ENCODE measurements at regions not wholly inside any gene's neighbourhood (a gene's known extent, or its start where the extent isn't known, plus 50 kb on each side); places are given as distances from the start of the nearest gene placed in this dataset.

DNA sequence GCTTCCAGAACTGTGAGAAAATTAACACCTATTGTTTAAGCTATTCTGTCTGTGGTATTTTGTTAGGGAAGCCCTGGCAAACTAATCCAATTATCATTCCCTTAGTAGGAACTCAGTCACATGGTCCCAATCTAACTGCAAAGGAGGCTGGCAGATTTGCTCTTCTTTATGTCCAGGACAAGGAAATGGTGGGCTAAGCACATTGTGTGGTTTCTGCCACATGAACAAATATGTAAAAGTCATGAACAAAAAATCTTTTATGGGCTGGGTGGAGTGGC, 278.6 kb upstream of the RPL38 start:
- Histone ChIP-seq H3K9me3 (ENCODE audit: control insufficient read depth, insufficient read depth, low read depth, low read length) (peaks cover 16% of the 10 kb centered on the region; the same call in 1 of the 2 replicates), H3K9ac (ENCODE audit: low read length) (no peak overlapping the region), H3K4me3 (ENCODE audit: low read depth, low read length) (no peak overlapping the region), H3K27ac (ENCODE audit: low read depth, low read length) (no peak overlapping the region), H3K27me3 (ENCODE audit: control insufficient read depth, insufficient read depth, low read length) (peaks cover 5% of the 10 kb centered on the region), H3K36me3 (ENCODE audit: control insufficient read depth, insufficient read depth, low read length) (no peaks in the 10 kb centered on the region), H3K4me1 (ENCODE audit: control insufficient read depth, insufficient read depth, low read length) (0 out of 2 replicates have a peak, but pooled peaks cover 2% of the 10 kb centered on the region)

DNA sequence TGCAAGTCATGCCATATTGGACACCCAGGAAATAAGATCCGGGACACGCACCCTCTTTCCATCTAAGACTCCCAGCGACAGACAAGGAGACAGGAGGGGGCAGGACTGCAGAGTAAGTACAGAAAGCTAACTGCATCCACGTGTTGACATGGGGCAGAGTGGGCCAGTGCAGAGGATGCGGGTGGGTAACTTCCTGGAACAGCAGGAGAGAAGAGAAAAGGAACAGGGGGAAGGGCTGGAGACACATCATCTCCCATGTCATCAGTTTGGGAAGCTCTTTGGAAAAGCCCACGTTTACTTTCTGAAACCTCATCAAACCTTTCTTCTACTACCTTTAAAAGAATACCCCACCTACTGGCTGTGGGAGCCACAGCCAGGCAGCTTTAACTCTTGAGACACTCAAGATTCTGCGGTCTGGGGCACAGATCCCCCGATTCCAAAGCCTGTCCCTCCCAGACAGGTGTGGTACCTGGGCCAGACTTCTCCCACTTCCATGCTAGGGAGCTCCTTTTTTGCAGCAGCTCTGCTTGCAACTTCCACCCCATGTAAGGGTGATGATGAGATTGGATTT, 273.5 kb upstream of the RPL38 start:
- H3K27me3 ChIP-seq (ENCODE audit: control insufficient read depth, insufficient read depth, low read length): peaks cover 2% of the 10 kb centered on the region; the same call in 1 of the 2 replicates
- peaks cover 12% of the 10 kb centered on the region; the same call in 1 of the 2 replicates for H3K9me3 ChIP-seq (ENCODE audit: control insufficient read depth, insufficient read depth, low read depth, low read length)
- no peaks in the 10 kb centered on the region for H3K36me3 ChIP-seq (ENCODE audit: control insufficient read depth, insufficient read depth, low read length)
- H3K27ac ChIP-seq (ENCODE audit: low read depth, low read length): no peak overlapping the region
- no peak overlapping the region for H3K4me3 ChIP-seq (ENCODE audit: low read depth, low read length)
- H3K4me1 ChIP-seq (ENCODE audit: control insufficient read depth, insufficient read depth, low read length): 0 out of 2 replicates have a peak, but pooled peaks cover 5% of the 10 kb centered on the region
- H3K9ac ChIP-seq (ENCODE audit: low read length): no peak overlapping the region

DNA sequence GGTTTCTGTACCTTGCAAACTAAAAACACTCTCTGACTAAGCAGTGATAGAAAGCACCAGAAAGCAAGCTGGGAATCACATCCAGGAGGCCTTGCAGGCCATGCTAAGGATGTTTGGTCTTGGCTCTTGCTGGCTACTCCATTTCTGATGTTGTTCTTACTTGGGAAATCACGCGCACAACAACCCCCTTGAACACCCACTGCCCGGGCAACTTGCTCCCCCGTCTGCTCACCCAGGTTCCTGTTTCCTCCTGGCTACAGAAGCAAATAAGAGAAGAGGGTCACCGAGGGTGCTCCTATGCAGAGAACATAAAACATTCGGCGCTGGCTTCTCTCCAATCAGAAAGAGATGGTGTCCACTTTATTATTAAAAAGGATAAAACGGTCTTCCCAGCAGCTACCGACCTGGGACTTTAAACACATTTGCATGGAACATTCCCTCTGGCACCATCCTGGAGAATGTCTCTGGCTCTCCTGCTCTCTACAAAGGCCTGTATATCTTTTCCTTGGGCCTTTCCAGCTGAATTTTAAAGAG, 271.2 kb upstream of the RPL38 start:
- Histone ChIP-seq H3K27me3 (ENCODE audit: control insufficient read depth, insufficient read depth, low read length) (peaks cover 2% of the 10 kb centered on the region; the same call in 1 of the 2 replicates), H3K9me3 (ENCODE audit: control insufficient read depth, insufficient read depth, low read depth, low read length) (peaks cover 10% of the 10 kb centered on the region; the same call in 1 of the 2 replicates), H3K4me1 (ENCODE audit: control insufficient read depth, insufficient read depth, low read length) (0 out of 2 replicates have a peak, but pooled peaks cover 5% of the 10 kb centered on the region), H3K36me3 (ENCODE audit: control insufficient read depth, insufficient read depth, low read length) (no peaks in the 10 kb centered on the region), H3K9ac (ENCODE audit: low read length) (no peak overlapping the region), H3K27ac (ENCODE audit: low read depth, low read length) (no peak overlapping the region), H3K4me3 (ENCODE audit: low read depth, low read length) (no peak overlapping the region)

DNA sequence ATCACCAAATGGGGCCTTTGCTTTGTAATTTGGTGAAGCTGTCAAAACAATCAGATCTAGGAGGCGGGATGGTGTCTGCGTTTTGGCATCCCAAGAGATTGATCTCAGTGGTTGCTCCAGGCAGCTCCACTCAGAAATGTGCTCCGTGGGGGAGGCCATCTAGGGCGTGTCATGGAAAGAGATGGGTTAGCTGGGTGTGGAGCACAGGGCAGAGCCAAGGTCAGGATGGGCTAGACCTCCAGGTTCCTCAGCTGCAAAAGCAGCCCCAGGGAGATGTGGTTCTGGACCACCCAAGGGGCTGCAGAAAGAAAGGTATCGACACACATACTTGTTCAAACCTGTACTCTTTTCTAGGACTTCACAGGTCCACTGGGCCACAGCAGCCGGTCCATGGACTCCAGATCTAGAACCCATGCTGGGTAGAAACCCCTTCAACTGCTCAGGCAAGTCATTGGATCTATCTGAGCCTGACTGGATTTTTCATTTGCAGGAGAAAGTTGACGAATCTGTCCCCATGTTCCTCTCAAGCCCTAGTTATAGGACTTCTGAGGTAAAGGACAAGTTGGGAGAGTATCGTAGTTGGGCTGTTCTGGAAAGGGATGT, 270.2 kb upstream of the RPL38 start:
- H3K4me1 ChIP-seq (ENCODE audit: control insufficient read depth, insufficient read depth, low read length): 0 out of 2 replicates have a peak, but pooled peaks cover 5% of the 10 kb centered on the region
- no peaks in the 10 kb centered on the region; the same call in 1 of the 2 replicates for H3K27me3 ChIP-seq (ENCODE audit: control insufficient read depth, insufficient read depth, low read length)
- no peaks in the 10 kb centered on the region for H3K36me3 ChIP-seq (ENCODE audit: control insufficient read depth, insufficient read depth, low read length)
- H3K4me3 ChIP-seq (ENCODE audit: low read depth, low read length): no peak overlapping the region
- H3K9ac ChIP-seq (ENCODE audit: low read length): no peak overlapping the region
- H3K27ac ChIP-seq (ENCODE audit: low read depth, low read length): no peak overlapping the region
- peaks cover 1% of the 10 kb centered on the region; the same call in 1 of the 2 replicates for H3K9me3 ChIP-seq (ENCODE audit: control insufficient read depth, insufficient read depth, low read depth, low read length)

DNA sequence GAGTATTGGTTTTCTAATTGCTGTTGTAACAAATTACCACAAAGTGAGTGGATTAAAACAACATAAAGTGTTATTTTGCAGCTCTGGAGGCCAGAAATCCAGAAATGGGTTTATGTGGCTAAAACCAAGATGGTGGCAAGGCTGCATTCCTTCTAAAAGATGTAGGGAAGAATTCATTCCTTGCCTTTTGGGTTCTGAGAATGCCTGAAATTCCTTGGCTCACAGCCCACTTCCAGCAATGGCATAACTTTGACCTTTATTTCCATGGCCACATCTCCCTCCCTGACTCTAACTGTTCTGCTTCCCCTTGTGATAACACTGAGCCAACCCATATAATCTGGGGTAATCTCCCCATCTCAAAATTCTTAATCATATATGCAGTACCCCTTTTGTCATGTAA, 269.6 kb upstream of the RPL38 start:
- Histone ChIP-seq H3K4me1 (ENCODE audit: control insufficient read depth, insufficient read depth, low read length) (0 out of 2 replicates have a peak, but pooled peaks cover 5% of the 10 kb centered on the region), H3K36me3 (ENCODE audit: control insufficient read depth, insufficient read depth, low read length) (no peaks in the 10 kb centered on the region), H3K9me3 (ENCODE audit: control insufficient read depth, insufficient read depth, low read depth, low read length) (no peaks in the 10 kb centered on the region), H3K4me3 (ENCODE audit: low read depth, low read length) (no peak overlapping the region), H3K9ac (ENCODE audit: low read length) (no peak overlapping the region), H3K27ac (ENCODE audit: low read depth, low read length) (no peak overlapping the region), H3K27me3 (ENCODE audit: control insufficient read depth, insufficient read depth, low read length) (0 out of 2 replicates have a peak, but pooled peaks cover under 1% of the 10 kb centered on the region)

DNA sequence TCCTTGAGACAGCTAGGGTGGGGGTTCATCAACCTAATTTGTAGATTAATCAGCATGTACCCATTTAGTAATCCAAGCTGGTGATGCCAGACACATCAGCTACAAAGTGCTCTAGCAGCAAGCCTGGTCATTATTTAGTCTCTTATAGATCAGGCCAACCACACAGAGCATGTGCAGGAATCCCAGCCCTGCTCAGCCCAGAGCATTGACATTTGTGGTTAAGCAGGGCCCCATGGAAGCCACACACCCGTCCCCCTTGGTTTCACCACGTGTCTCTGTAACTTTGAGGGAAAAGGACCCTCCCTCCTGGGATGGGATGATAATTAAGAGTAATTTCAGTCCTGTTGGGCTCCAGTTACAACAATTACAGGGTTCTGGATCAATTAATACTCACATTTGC, 268.8 kb upstream of the RPL38 start:
- Histone ChIP-seq H3K9me3 (ENCODE audit: control insufficient read depth, insufficient read depth, low read depth, low read length) (no peaks in the 10 kb centered on the region), H3K27me3 (ENCODE audit: control insufficient read depth, insufficient read depth, low read length) (0 out of 2 replicates have a peak, but pooled peaks cover 3% of the 10 kb centered on the region), H3K9ac (ENCODE audit: low read length) (no peak overlapping the region), H3K4me3 (ENCODE audit: low read depth, low read length) (no peak overlapping the region), H3K27ac (ENCODE audit: low read depth, low read length) (no peak overlapping the region), H3K36me3 (ENCODE audit: control insufficient read depth, insufficient read depth, low read length) (no peaks in the 10 kb centered on the region), H3K4me1 (ENCODE audit: control insufficient read depth, insufficient read depth, low read length) (0 out of 2 replicates have a peak, but pooled peaks cover 4% of the 10 kb centered on the region)

DNA sequence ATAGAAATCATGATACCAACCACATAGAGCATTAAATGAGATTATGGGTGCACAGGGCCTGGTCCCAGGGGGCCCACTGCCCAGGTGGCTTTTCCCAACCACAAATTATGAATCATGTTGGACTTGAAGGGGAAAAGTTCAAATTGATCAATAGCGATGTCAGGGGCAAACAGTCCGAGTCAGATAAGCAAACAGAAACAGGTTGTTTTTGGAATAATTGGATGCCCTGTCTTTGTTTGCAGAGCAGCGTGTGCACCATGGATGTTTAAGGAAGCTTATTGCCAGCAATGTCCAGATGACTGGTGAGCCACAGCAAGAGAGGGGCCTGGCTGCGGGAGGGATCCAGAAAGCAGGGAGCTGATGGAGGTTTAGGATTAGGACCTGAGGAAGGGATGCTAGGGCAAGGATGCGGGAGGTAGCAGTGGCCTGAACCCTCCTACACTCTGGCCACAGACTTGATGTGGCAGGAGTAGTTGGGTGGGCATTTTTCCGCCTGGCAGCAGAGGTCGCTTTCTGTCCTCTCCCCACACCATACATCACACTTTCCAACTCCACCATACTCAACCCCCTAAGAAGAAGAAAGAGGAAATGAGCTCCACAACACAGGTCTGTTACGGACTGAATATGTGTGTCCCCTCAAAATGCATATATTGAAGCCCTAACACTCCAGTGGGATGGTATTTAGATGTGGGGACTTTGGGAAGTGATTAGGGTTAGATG, 266.4 kb upstream of the RPL38 start:
- H3K4me3 ChIP-seq (ENCODE audit: low read depth, low read length): no peak overlapping the region
- H3K4me1 ChIP-seq (ENCODE audit: control insufficient read depth, insufficient read depth, low read length): no peaks in the 10 kb centered on the region
- no peak overlapping the region for H3K27ac ChIP-seq (ENCODE audit: low read depth, low read length)
- H3K27me3 ChIP-seq (ENCODE audit: control insufficient read depth, insufficient read depth, low read length): peaks cover 3% of the 10 kb centered on the region; the same call in 1 of the 2 replicates
- H3K9me3 ChIP-seq (ENCODE audit: control insufficient read depth, insufficient read depth, low read depth, low read length): no peaks in the 10 kb centered on the region
- no peaks in the 10 kb centered on the region for H3K36me3 ChIP-seq (ENCODE audit: control insufficient read depth, insufficient read depth, low read length)
- no peak overlapping the region for H3K9ac ChIP-seq (ENCODE audit: low read length)

DNA sequence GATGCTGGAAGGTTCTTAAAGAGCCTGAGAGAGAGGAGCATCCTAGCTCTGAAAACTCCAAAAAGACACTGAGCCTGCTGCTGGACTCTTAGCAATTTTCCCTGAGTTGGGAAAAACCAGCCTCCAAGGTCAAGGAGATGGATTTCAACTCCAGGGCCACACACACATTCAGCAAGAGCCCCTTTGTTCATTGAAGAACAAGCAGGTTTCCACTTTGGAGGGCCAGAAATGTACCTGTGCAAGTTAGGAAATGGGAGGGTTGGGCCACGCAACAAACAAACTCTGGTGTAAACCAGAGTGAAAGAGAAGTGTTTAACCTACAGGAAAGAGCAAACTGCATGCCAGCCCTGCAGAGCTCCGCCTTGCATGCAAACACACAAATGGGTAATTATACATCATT, 264.8 kb upstream of the RPL38 start:
- Histone ChIP-seq H3K4me3 (ENCODE audit: low read depth, low read length) (no peak overlapping the region), H3K4me1 (ENCODE audit: control insufficient read depth, insufficient read depth, low read length) (no peaks in the 10 kb centered on the region), H3K9ac (ENCODE audit: low read length) (no peak overlapping the region), H3K27me3 (ENCODE audit: control insufficient read depth, insufficient read depth, low read length) (peaks cover 10% of the 10 kb centered on the region; the same call in 1 of the 2 replicates), H3K27ac (ENCODE audit: low read depth, low read length) (no peak overlapping the region), H3K9me3 (ENCODE audit: control insufficient read depth, insufficient read depth, low read depth, low read length) (no peaks in the 10 kb centered on the region), H3K36me3 (ENCODE audit: control insufficient read depth, insufficient read depth, low read length) (no peaks in the 10 kb centered on the region)

DNA sequence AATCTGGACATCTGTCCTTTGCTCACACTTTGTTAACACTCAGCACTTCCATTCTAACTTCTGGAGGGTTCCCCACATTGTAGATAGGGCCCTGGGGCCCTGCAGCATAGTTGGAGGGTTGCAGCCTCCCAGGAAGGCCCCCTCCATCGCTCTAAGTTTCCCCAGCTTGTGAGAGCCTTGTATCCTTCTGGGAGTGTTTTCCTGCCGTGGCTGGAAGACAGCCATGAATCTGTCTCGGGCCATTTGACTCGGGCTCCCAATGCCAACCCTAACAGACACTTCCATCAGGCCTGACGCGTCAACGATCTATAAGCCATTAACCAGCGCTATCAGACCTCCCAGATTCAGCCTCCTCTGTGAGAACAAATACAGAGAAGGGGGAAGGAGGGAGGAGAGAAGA, 263.7 kb upstream of the RPL38 start:
- no peak overlapping the region for H3K27ac ChIP-seq (ENCODE audit: low read depth, low read length)
- no peaks in the 10 kb centered on the region; the same call in 1 of the 2 replicates for H3K4me1 ChIP-seq (ENCODE audit: control insufficient read depth, insufficient read depth, low read length)
- H3K9ac ChIP-seq (ENCODE audit: low read length): no peak overlapping the region
- H3K27me3 ChIP-seq (ENCODE audit: control insufficient read depth, insufficient read depth, low read length): peaks cover 10% of the 10 kb centered on the region; the same call in 1 of the 2 replicates
- no peaks in the 10 kb centered on the region for H3K36me3 ChIP-seq (ENCODE audit: control insufficient read depth, insufficient read depth, low read length)
- no peak overlapping the region for H3K4me3 ChIP-seq (ENCODE audit: low read depth, low read length)
- H3K9me3 ChIP-seq (ENCODE audit: control insufficient read depth, insufficient read depth, low read depth, low read length): no peaks in the 10 kb centered on the region

DNA sequence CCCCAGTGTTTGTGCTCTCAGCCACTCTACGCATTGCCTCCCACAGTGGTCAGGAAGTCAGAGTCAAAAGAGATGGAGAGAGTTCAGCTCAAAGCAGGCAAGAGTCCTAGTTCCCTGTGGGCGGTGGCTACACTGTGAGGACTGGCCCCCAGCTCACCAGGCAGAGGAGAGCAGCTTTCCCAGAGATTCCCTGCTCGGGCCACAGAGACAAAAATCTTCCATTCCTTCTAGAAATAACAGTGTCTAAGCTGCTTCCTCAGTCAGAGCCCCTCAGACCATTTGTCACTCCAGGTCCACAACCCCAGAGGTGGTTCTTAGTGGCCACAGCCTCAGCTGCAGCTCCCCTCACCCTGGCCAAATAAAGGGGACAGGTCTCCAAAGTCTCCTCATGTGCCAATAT, 263.0 kb upstream of the RPL38 start:
- peaks cover 10% of the 10 kb centered on the region; the same call in 1 of the 2 replicates for H3K27me3 ChIP-seq (ENCODE audit: control insufficient read depth, insufficient read depth, low read length)
- no peak overlapping the region for H3K9ac ChIP-seq (ENCODE audit: low read length)

More for the DNA sequence above, 263.0 kb upstream of the RPL38 start:
- H3K4me1 ChIP-seq (ENCODE audit: control insufficient read depth, insufficient read depth, low read length): no peaks in the 10 kb centered on the region; the same call in 1 of the 2 replicates
- no peaks in the 10 kb centered on the region for H3K36me3 ChIP-seq (ENCODE audit: control insufficient read depth, insufficient read depth, low read length)
- H3K9me3 ChIP-seq (ENCODE audit: control insufficient read depth, insufficient read depth, low read depth, low read length): no peaks in the 10 kb centered on the region
- H3K4me3 ChIP-seq (ENCODE audit: low read depth, low read length): no peak overlapping the region
- no peak overlapping the region for H3K27ac ChIP-seq (ENCODE audit: low read depth, low read length)
